GM10847 (cell line): ENCODE measurements at regions not wholly inside any gene's neighbourhood (a gene's known extent, or its start where the extent isn't known, plus 50 kb on each side); places are given as distances from the start of the nearest gene placed in this dataset.

Source experiments
- POLR2A ChIP-seq: IDR thresholded peaks from 2 replicates; pipeline ENCODE4 v1.6.1; 2011; ENCODE audit not compliant: insufficient read length; ENCODE audit errors: extremely low read depth

GRCh38 chrX:2640436-2641150 lies 50.5 kb upstream of the CD99 start:
- TF ChIP-seq POLR2A, result no peak

GRCh38 chrX:2638279-2638678 lies 52.8 kb upstream of the CD99 start:
- no peak for TF ChIP-seq POLR2A

- TF ChIP-seq POLR2A, result no peak
Observed at GRCh38 chrX:2635342-2635741, 55.8 kb upstream of the CD99 start.

GRCh38 chrX:2632533-2633504 lies 58.3 kb upstream of the CD99 start:
- TF ChIP-seq POLR2A, result no peak

- TF ChIP-seq POLR2A, result no peak
Observed at GRCh38 chrX:2631743-2632532, 59.2 kb upstream of the CD99 start.

DNA sequence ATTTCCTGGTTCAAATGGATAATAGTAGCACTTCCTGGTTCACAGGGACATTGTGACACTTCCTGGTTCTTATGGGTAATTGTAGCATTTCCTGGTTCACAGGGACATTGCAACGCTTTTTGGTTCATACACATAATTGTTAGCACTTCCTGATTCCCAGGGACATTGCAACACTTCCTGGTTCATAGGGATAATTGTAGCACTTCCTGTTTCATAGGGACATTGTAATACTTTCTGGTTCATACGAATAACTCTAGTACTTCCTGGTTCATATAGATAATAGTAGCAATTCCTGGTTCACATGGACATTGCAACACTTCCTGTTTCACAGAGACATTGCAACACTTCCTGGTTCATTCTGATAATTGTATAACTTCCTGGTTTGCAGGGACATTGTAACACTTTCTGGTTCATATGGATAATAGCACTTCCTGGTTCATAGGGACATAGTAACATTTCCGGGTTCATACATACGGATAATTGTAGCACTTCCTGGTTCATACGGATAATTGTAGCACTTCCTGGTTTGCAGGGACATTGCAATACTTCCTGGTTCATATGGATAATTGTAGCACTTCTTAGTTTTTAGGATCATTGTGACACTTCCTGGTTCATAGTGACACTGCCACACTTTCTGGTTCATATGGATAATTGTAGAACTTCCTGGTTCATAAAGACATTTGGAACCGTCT lies 61.6 kb upstream of the CD99 start:
- no peak for TF ChIP-seq POLR2A

- TF ChIP-seq POLR2A, result no peak
Observed at GRCh38 chrX:2628751-2629315, 62.3 kb upstream of the CD99 start.

DNA sequence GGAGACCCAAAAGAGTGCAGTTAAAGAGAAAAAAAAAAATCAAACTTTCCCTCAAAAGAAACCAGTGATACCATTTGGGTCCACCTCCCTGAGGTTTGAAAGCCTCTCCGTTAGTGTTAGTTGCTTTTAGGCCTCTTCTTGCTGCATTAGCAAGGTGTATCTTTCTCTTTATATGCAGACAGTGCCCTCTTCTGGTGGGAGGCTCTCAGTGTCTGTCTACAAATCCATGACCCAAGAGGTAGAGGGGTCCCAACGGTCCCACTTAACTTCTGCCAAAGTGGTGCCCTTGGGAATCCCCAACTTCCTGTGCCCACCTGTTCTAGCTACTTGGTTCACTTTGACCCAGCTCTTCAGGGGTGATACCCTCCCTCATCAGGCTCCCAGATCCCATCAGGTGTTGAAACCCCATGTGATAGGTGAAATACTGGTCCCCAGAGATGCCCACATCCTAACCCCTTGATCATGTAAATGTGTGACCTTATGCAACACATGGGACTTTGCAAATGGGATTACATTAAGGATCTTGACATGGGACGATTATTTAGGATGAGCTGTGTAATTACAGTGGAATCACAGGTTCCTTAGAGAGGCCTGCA lies 63.7 kb upstream of the CD99 start:
- TF ChIP-seq POLR2A, result no peak

DNA sequence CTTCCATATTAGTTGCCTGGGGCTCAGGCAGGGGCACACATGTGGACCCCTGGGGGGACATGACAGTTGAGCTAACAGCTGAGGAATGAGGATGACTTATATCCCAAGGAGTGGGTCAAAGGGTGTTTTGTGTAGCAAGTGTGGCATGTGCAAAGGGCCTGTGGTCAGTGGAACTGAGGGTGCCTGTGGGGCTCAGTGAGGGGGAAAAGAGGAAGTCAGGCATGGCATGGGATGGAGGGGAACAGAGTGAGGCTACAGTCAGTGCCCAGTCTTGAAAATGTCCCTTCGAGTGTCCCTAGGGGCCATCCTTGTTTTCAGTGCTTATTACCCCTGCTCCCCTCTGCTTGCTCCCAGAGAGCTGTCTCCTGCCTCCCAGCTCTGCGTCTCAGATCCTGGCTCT lies 64.3 kb upstream of the CD99 start:
- TF ChIP-seq POLR2A, result no peak

- no peak for TF ChIP-seq POLR2A
Observed at GRCh38 chrX:2620576-2620975, 70.5 kb upstream of the CD99 start.

- TF ChIP-seq POLR2A, result no peak
Observed at GRCh38 chrX:2618516-2618915, 72.6 kb upstream of the CD99 start.

GRCh38 chrX:2614911-2615310 lies 76.2 kb upstream of the CD99 start:
- TF ChIP-seq POLR2A, result no peak

DNA sequence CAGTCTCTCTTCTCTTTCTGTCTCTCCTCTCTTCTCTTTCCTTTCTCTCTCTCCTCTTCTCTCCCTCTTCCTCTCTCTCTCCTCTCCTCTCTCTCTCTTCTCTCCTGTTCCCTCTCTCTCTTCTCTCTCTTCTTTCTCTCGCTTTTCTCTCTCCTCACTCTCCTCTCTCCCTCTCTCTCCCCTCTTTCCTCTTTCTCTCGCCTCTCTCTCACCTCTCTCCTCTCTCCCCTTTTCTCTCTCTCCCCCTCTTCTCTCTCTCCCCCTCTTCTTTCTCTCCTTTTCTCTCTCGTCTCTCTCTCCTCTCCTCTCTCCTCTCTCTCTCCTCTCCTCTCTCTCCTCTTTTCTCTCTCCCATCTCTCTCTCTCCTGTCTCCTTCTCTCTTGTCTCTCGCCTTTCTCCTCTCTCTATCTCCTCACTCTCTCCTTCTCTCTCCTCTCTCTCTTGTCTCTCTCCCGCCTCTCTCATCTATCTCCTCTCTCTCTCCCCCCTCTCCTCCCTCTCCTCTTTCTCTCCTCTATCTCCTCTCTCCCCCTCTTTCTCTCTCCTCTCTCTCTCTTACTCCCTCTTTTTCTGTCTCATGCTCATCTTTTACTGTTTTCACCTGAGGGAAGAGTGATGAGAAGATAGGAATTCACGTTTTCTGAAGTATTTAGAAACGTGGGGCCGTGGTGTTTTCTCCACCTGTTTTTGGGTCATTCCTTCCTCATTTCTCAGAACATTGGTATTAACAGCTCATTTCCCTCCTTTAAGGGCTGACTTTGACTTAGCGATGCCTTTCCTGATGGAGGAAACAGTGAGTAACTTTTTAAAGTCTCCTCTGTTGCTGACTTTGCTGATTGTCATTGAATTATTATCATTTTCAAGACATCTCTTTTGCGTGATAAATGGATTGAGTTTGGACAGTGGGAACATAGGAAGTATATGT lies 80.6 kb upstream of the CD99 start:
- TF ChIP-seq POLR2A, result no peak

- no peak for TF ChIP-seq POLR2A
Observed at GRCh38 chrX:2609431-2610238, 81.5 kb upstream of the CD99 start.
